Pancreas (tissue), 10 donors: ENCODE measurements at regions not wholly inside any gene's neighbourhood (a gene's known extent, or its start where the extent isn't known, plus 50 kb on each side); places are given as distances from the start of the nearest gene placed in this dataset.

Experiments used
- ATAC-seq, 4 donors: fragments of 200-7000 bp; cut with Tn5 transposase; one replicate each; pipeline versions ENCODE4 v1.8.0 to v1.9.1; 2020; ENCODE audit warnings: mild to moderate bottlenecking in 4 of 4, moderate library complexity in 4 of 4
- DNase-seq, 6 donors: peaks; one replicate each; pipeline ENCODE4 v3.0.0-alpha.2; 2020
- FAIRE-seq: peaks from 2 replicates; lab custom pipeline; 2012; peaks lifted over from hg19 to GRCh38; lab: Jason Lieb, UNC
- H3K27ac ChIP-seq, 4 donors: fragments of 200-600 bp; sonication (generic); 1 replicate in 3 of 4; 2 replicates in 1 of 4; pipeline versions ENCODE4 v1.5.0 to v1.8.0; 2020
- H3K27me3 ChIP-seq, 4 donors: fragments of 200-600 bp; one replicate each; pipeline ENCODE4 v1.8.0; 2021
- H3K36me3 ChIP-seq, 3 donors: fragments of 200-600 bp; sonication (generic) in 1 of 3; one replicate each; pipeline versions ENCODE4 v1.5.0 to v1.8.0; 2020 to 2021
- H3K4me1 ChIP-seq, 3 donors: fragments of 200-600 bp; one replicate each; pipeline ENCODE4 v1.8.0; 2021
- H3K4me3 ChIP-seq, 4 donors: fragments of 200-600 bp; sonication (generic) in 2 of 4; one replicate each; pipeline versions ENCODE4 v1.5.0 to v1.8.0; 2020 to 2021
- H3K9me3 ChIP-seq, 4 donors: fragments of 200-600 bp; one replicate each; pipeline ENCODE4 v1.8.0; 2021
- CTCF ChIP-seq, 4 donors: fragments of 200-600 bp; sonication (generic) in 3 of 4; IDR thresholded peaks; one replicate each; pipeline versions ENCODE4 v1.5.0 to v1.8.0; 2021; ENCODE audit warnings: antibody characterized with exemption in 4 of 4
- WGBS, 2 donors: extraction: QIAGEN DNeasy Blood & Tissue Kit; methylation state at CpG; one replicate each; pipeline ENCODE4 v1.1.7; 2013; 5-methylcytosine and 5-hydroxymethylcytosine counted together
- intact Hi-C, 3 donors: fragments of 100-400 bp; cut with DNase I; formaldehyde crosslinking; loops; one replicate each; pipeline versions ENCODE4 v1.11.1 to v1.14.2; 2022
- donor health status: healthy with polysubstance abuse.
- donor health status: DM: no; HTN: no; CAD: no; lungs with moderate emphysema.
- donor health status: DM: no; HTN: no; CAD: no.
- donor health status: control.
- donor health status: control.
- donor health status: Bipolar disorder and iron deficiency.
- donor health status: DM: yes; HTN: yes; CAD: no.
- donor health status: DM: no; HTN: no; CAD: no.
- donor health status: DM: no; HTN: no; CAD: no.
- donor health status: DM: yes; HTN: yes; CAD: no.

DNA sequence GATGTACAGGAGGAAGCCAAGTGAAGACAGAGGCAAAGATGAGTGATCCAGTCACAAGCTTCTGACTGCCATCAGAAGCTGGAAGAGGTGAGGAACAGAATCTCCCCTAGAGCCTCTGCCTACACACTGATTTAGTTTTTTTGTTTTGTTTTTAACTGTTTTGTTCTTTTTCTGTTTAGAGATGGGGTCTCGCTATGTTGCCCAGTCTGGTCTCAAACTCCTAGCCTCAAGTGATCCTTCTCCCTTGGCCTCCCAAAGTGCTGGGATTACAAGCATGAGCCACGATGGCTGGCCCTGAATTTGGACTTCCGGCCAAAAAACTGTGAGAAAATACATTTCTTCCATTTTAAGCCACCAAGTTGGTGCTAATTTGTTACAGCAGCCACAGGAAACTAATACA is 204.7 kb upstream of the ZNF608 start:
- no peak overlapping the region for H3K4me3 ChIP-seq
- intact Hi-C loops, result no loop called here
- ATAC-seq (no peak), DNase-seq (no peak), FAIRE-seq (no peak)
- H3K4me1 ChIP-seq, result no peaks in the 10 kb centered on the region
- H3K36me3 ChIP-seq, result no peaks in the 10 kb centered on the region
- 95 to 99% methylated on average over 3 of the region's 3 CpGs for WGBS, 2 donors
- H3K27ac ChIP-seq, result no peak overlapping the region
- no peaks in the 10 kb centered on the region for H3K27me3 ChIP-seq
- no peaks in the 10 kb centered on the region for H3K9me3 ChIP-seq
- no peak for TF ChIP-seq CTCF (IDR thresholded peaks at IDR 0.05)

GRCh38 chr5:124951661-124952060 is 205.2 kb upstream of the ZNF608 start:
- DNase-seq (no peak), FAIRE-seq (no peak), ATAC-seq (no peak)
- Histone ChIP-seq H3K27ac (no peak overlapping the region), H3K27me3 (no peaks in the 10 kb centered on the region), H3K36me3 (no peaks in the 10 kb centered on the region), H3K9me3 (no peaks in the 10 kb centered on the region), H3K4me1 (no peaks in the 10 kb centered on the region), H3K4me3 (no peak overlapping the region)
- WGBS, 2 donors, result 89 to 92% methylated on average over 3 of the region's 3 CpGs
- no peak for TF ChIP-seq CTCF (IDR thresholded peaks at IDR 0.05)
- intact Hi-C loops, result no loop called here

- ATAC-seq (peak in 2 of 4 donors; percentile 25 to 57), FAIRE-seq (no peak), DNase-seq (no peak)
- Histone ChIP-seq H3K4me1 (no peaks in the 10 kb centered on the region), H3K4me3 (no peak overlapping the region), H3K9me3 (no peaks in the 10 kb centered on the region), H3K27ac (no peak overlapping the region), H3K27me3 (no peaks in the 10 kb centered on the region), H3K36me3 (no peaks in the 10 kb centered on the region)
- TF ChIP-seq CTCF (IDR thresholded peaks at IDR 0.05), result no peak
- intact Hi-C loops, result no loop called here
- 93 to 94% methylated on average over 7 of the region's 7 CpGs for WGBS, 2 donors
Observed at GRCh38 chr5:124952079-124952478, 205.6 kb upstream of the ZNF608 start.

DNA sequence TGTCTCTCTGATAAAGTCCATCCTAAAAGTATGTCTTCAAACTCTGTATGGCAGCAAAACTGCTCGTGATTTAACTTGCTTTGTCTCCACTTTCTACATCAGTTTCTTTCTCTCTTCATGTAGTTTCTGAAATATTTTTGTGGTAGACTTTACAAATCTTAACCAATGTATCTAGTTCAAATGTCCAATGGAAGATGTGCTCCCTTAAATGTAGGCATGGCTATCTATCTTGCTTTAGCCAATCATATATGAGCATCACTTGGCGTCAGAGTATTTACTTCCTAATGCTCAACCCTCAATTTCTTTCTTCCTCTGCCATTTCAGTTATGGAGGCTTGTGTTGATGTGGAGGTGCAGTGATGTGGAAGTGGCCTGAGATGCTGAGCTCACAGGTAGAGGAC is 206.1 kb upstream of the ZNF608 start:
- Histone ChIP-seq H3K36me3 (no peaks in the 10 kb centered on the region), H3K27ac (no peak overlapping the region), H3K9me3 (no peaks in the 10 kb centered on the region), H3K4me1 (no peaks in the 10 kb centered on the region), H3K4me3 (no peak overlapping the region), H3K27me3 (no peaks in the 10 kb centered on the region)
- ATAC-seq (no peak), DNase-seq (no peak), FAIRE-seq (no peak)
- 87 to 96% methylated on average over 2 of the region's 2 CpGs for WGBS, 2 donors
- intact Hi-C loops, result no loop called here
- no peak for TF ChIP-seq CTCF (IDR thresholded peaks at IDR 0.05)

- FAIRE-seq (no peak), DNase-seq (no peak), ATAC-seq (no peak)
- Histone ChIP-seq H3K27me3 (no peaks in the 10 kb centered on the region), H3K4me1 (no peaks in the 10 kb centered on the region), H3K27ac (no peak overlapping the region), H3K36me3 (no peaks in the 10 kb centered on the region), H3K9me3 (no peaks in the 10 kb centered on the region), H3K4me3 (no peak overlapping the region)
- intact Hi-C loops, result no loop called here
- no peak for TF ChIP-seq CTCF (IDR thresholded peaks at IDR 0.05)
- WGBS, 2 donors, result 83 to 90% methylated on average over 2 of the region's 2 CpGs
Observed at GRCh38 chr5:124954784-124955183, 208.3 kb upstream of the ZNF608 start.
